Pons (tissue), 1 donor: ENCODE measurements at regions not wholly inside any gene's neighbourhood (a gene's known extent, or its start where the extent isn't known, plus 50 kb on each side); places are given as distances from the start of the nearest gene placed in this dataset.
"Not testable (repeated sequence)": the region's sequence is repeated elsewhere in the genome, so short reads cannot be mapped to it uniquely, and the experiment has no call there.

Experiments used
- DNase-seq: peaks from one replicate; pipeline ENCODE4 v3.0.0-alpha.2; 2016; ENCODE audit warnings: low spot score

DNA sequence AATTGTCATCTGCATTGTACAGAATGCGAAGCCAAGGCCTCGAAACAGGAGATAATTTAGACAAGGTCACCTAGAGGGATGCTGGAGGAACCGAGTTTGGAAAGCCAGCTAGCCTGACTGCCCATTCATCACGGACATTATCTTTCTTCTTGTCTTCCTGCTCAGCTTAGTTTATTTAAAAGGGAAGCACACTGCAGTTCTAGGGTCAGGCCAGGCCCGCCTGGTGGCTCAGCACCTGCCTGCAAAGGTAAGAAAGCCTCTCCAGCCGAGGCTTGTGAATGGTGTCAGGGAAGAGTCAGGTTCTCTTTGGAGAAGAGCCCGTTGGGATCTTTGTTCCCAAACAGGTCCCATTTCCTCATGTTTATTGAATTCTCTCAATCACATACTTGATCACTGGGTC is 246.5 kb downstream of the BLID start:
- no peak for DNase-seq

DNA sequence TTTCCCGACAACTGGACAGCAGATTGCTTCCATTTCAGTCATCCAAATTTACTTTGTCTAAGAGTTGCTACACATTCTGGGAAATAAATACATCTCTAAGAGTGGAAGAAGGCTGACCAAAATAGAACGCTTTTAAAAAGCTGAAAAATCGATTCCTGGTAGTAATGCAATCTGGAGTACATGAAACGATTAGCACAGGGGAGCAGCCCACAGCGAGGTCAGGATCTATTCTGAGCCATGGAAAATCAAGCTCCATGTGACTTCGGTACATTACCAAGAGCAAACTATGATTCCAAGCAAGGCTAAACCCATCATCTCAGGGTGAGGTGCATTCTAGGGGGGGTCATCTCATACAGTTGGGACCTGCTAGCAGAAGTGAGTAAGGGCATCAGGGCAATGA is 249.3 kb downstream of the BLID start:
- no peak for DNase-seq

DNA sequence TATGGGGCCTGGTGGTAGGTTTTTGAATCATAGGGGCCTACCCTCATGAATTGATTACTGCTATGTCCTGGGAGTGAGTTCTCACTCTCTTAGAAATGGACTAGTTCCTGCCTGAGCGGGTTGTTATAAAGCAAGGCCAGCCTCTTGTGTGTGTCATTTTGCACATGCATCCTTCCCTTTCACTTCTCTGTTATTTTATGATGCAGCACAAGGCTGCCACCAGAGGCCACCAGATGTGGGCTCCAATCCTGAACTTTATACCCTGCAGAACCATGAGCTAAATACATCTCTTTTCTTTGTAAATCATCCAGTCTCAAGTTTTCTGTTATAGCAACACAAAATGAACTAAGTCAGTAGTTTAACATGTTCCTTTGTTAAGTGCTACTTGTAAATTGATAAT is 251.4 kb downstream of the BLID start:
- DNase-seq = no peak

DNA sequence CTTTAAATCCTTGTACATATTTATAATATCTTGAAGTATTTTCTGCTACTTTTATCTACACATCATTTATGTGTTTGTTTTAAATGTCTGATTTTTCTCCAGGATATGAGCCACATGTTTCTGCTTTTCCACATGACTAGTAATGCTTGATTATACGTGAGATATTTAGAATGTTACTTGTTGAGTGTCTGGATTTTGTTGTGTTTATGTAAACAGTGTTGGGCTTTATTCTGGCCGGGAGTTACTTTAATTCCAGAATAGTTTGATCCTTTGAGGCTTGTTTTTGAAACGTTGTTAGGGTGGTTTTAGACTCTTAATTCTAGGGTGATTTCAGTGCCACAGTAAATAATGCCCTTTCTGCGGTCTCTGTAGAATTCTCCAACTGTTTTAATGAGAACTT is 252.9 kb downstream of the BLID start:
- no peak for DNase-seq

DNA sequence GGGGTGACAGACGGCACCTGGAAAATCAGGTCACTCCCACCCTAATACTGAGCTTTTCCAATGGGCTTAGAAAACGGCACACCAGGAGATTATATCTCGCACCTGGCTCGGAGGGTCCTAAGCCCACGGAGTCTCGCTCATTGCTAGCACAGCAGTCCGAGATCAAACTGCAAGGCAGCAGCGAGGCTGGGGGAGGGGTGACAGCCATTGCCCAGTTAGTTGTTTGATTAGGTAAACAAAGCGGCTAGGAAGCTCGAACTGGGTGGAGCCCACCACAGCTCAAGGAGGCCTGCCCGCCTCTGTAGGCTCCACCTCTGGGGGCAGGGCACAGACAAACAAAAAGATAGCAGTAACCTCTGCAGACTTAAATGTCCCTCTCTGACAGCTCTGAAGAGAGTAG is 260.9 kb downstream of the BLID start:
- not testable (repeated sequence) for DNase-seq

DNA sequence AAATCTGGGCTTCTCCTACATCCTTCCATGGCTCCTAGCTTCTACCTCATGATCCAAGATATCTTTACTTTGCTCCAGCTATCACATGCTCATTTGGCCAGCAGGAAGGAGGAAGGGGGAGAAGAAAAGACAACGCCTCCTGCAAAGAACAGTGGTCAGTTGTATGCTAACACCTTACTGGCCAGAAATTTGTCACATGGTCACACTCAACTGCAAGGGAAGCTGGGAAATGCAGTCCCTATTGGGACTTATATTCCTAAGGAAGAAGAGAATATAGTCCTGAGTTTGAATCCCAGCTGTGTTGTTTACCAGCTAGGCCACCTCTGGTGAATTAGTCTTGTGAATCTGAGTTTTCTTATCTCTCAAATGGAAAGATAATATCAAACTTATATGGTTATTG is 272.0 kb downstream of the BLID start:
- DNase-seq = no peak

DNA sequence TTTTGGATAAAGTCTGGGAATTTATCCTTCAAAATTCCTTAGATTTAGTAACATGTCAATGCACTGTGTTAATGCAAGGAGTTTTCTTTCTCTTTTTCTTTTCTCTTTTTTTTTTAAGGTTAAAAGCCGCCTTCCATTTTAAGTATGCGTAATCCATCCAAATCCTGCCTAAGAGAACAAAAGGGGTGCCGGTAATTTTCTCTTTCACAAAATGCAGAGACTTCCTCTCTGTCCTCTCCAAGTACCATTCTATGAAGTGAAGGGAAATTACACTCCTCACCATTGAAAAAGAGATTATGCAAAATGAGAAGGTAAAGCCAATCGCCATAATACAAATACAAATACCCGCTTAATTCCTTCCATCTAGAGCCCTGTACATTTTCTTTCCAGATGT is 273.8 kb downstream of the BLID start:
- DNase-seq = no peak

DNA sequence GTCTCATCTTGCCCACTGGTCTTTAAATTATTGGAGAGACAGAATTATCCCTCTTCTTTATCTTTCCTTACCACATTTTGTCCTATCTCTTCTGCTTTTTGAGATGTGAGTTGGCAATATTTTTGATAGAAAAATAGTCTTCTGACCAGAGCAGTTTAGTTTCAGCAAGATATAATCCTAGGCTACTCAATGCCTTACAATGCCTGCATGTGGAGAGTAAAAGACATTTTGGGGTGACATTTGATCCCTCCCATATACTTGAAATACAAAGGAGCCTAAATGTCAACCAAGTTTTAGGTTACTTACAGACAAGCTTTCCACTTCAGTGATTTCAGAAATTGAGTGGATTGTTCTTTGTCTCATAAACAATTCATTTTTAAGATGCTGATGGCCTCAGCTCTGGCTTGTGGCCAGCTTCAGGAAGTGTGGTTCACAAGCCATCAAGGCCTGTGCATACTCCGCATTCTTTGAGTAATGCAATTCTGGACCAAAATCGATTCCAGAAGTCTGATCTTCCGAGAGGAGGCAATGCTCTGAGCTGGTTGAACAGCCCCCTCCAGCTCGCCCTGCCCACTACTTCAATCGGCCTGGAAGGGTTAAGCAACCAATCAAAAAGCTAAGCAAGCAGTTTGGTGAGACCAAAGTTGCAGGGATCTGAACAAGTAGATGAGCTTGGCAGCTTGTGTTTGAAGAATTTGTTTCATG is 274.4 kb downstream of the BLID start:
- DNase-seq = no peak

DNA sequence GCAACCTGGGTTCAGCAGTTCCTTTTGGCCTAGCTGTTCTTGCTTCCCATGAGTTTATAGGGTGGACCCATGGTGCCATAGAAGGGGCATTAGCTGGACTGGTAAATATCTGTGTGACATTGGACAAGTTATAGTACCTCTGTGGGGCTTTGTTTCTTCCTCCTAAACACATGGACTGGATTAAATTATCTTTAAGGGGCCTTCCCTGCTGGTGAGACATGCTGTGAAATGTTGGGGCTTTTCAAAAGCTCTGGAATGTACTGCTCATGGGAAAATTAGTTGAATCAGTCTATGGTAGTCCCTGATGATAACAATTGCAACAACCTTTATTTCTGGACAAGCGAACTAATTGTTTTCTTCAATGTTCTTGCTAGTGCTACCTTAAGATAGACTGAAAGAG is 276.2 kb downstream of the BLID start:
- no peak for DNase-seq

DNA sequence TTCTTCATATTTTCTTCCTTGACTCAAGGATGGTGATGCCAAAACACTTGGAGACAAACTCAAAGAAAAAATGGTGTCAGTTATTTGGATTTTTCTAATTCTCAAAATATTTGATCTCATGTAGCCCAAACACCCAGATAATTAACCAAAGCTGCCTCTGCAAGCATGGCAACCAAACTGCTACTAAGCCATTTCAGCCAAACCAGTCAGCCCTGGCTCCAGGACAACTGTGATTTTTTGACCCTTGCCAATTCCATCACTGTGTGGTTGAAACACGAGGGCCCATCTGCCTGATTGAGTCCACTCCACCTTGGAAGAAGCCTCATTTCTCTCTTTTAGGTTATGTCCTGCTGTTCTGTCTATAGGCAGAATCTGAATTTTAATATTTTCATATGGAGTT is 277.4 kb downstream of the BLID start:
- no peak for DNase-seq

DNA sequence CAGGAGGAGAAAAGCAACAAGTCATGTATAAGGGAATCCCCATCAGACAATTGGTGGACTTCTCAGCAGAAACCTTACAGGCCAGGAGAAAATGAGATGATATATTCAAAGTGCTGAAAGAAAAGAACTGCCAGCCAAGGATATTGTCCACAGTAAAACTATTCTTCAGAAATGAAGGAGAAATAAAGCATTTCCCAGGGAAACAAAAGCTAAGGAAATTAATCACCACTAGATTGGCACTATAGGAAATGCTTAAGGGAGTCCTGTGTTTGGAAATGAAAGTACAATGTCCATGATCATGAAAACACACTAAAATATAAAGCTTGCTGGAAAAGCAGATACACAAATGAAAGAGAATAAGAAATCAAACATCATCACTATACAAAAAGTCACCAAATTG is 282.0 kb downstream of the BLID start:
- DNase-seq = no peak

DNA sequence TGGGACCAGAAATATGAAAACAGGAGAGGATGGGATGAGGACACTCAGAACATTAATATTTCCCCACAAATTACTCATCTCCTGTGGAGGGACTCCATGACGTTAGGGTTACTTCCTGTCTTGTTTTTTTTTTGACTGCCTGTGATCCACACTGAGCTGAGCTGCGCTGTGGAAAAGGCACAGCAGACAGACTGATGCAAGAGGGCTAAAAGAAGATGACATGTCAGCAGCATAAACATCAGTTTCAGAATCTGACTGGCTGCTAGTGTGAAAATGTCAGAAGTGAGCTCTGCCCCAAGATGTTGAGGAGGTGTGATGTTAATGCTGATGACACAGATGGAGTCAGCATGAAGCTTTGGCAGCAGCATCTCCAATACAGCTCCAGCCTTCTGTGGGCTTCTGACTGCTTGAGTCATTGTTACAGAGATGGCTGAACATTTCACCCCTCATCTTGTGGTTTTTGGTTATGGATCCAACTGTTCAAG is 286.8 kb downstream of the BLID start:
- DNase-seq = peak; percentile 17

DNA sequence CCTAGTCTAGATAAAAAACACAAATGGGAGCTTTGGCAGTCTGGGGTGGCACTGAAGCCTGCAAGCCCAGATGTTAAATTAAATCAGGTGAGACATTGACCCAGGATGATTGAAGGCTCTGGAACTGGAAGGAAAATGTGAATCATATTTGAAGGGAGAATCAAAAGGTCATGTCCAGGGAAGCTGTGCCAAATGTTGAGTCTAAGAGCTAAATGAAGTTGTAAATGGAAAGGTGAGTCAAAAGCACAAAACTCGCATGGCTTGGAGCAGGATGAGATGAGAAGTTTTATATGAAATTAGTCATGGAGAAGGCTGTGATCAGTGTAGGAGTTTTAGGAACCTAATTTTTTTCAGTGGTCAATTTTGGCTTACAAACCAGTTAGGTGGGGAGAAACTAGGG is 301.1 kb downstream of the BLID start:
- no peak for DNase-seq

DNA sequence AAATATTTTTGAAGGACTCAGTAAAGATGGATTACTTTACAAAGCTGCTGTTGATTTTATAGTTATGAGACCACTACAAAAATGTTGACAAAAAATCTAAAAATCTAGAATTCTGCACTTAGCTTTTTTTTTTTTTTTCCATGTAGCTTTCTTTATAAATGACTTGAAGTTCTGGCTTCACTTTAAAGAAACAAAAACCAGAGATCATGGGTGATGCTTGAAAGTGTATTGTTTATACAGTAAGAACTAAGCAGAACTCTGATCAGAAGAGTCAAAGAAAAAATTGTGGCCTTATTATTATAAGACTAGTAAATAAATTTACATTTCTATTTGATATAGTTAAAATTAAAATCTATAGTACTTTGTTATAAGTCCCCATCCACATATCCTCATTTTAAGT is 301.7 kb downstream of the BLID start:
- no peak for DNase-seq

DNA sequence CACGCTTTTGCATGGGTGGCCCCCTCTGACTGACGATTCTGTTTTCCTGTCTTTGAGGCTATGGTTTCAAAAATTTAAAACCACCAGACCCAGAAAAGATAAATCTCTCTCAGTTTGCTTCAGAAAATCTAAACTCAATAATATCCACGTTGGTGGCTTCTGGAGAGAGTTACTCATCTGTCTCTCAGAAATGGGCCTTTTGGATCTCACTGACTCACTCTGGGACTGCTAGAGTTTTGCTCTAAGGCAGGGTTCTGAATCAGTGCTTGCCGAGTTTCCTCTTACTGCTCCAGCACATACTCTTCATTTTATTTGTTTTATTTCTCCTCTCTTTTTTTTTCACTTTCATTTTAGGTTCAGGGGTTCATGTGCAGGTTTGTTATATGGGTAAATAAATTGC is 305.7 kb downstream of the BLID start:
- no peak for DNase-seq

DNA sequence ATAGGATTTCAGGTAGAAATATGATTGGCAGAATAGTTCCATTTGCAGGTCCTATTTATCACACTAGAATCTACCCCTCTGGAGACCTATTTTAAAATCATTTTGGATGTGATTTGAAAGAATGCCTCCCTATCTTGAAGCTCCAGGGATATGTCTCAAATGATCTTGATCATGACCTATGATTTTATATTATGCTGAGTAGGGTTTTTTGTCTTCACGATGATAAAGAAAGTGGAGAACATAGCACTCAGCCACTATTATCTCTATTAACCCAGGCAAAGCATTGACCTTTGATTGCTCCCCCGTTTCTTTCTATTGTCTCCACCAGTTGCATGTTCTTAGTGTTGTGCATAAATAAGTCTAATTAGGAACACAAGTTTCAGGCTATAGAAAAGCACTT is 307.9 kb downstream of the BLID start:
- DNase-seq = no peak

DNA sequence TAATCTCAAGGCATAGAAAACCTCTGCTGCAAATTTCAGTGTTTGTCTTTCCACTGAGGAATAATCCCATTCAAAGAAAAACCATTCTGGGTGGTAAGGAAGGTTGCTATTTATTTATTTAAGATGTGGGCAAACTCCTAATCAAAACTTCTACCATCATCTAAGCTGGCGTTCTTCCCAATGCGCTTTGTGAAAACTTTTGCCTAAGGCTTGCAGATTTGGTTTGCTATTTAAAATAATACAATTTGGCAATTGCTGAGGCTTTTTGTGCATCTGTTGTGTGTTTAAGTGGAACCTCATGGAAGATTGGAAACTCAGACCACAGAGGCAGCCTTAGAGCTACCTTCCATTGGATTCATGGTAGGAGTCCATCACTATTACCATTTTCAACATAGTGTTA is 309.0 kb downstream of the BLID start:
- DNase-seq = no peak

DNA sequence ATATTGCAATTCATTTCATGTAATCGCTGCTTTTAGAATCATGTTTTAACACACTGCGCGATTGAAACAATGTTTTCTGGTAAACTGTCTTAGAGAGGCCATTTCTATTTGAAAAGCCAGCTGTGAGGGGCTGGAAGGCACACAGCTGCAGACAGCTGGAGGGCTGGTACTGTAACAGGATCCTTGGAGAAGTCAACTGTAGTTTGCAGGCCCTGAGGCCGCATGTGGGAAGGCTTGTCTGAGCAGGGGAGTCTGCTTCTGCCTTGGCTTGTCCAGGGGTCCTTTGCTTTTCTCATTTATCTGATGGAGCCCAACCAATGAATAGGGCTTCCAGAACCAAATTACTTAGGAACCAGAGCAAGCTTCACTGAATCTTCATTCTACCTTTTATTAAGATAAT is 313.5 kb downstream of the BLID start:
- DNase-seq = no peak

DNA sequence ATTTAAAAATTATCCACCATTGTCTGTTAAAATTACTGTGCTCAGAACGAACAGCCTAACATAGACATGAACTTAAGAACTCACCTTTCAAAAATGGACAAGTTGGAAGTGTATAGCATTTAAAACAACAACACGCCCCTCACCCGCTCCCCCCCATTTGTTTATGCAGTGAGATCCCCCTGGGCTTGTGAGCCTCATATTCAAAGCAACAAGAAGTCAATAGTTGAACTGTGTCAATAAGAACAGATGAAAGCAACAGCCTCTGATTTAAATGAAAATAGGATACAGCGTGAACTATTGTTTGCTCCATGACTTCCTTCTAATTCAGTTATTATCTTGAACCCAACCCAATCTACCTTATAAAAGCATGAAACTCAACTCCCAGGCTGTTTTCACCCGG is 314.2 kb downstream of the BLID start:
- DNase-seq = no peak

DNA sequence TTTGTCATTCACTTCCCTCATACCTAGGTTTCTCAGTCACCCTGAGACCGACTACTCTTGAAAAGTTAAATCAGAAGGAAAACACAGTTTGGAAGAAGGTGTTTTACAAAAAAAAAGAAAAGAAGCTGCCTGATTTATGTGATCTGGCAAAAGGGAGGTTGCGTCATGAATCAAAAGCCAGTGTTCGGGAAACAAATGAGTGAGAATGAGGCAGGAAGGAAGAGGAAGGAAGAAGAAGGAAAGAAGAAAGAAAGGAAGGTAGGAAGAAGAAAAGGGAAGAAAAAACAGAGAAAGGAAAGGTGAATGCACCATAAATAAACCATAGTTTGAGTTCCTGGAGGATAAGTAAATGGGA is 314.6 kb downstream of the BLID start:
- no peak for DNase-seq

DNA sequence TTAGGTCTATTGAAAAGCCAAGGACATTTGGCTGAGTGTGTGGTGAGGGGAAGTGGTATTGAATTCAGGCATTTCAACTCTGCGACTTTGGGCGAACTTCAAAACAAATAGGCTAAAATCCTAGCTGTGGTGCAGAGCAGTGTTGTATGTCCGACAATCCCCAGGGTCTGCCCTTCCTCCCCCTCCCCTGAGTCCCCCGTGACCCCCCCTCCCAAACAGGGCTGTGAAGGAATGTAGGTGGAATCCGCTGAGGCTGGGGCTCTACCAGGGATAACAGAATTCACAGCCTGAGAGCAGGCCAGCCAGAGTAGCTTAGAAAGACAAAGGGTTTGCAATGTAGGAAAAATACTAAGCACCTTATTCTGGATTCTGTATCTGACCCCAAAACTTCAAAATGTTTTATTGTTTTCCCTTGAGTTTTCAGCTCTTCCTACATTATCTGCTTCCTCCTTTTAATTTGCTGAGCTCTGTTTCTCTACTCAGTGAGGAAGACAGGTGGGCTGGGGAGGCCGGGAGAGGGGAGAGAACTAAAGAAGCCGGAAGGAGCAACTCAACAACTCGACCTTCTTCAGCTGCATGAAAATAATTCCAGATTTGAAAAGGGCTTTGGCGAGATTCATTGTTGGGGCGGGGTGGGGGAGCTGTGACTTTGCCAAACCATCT is 315.2 kb downstream of the BLID start:
- peak; percentile 37 for DNase-seq

DNA sequence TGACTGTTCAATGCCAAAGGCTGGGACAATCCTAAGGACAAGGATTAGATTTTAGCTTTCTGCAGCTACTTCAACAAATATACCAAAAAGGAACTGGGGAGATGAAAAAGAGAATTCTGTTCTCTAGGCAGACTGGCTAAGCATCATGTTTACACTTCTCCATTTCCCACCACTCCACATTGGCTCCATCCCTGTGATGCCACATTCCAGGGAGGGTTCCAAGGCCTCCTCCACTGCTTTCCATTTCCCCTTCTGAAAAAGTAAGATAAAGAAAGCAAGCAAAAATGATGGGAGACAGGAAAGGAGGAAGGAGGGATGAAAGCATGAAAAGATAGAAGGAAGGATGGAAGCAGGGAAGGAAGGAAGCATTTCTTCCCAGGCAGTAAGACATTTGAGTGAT is 315.8 kb downstream of the BLID start:
- DNase-seq = no peak

DNA sequence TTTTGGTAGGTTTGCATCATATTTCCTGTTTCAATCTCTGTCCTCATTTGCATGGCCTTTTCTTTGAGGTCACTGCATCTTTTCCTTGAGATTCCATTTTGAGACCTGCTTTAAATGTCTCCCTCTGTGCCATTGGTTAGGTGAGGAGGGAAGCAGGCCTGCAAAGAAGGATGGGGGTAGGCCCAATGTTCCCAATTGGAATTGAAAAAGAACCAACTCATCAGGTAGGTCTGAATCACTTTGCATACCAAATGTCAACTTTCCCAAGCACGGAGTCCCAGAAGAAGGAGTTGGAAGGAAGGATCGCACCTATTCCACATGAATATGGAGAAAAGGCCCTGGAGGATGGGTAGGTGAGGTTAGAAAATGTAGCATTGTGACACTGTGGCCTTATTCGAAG is 318.5 kb downstream of the BLID start:
- no peak for DNase-seq

DNA sequence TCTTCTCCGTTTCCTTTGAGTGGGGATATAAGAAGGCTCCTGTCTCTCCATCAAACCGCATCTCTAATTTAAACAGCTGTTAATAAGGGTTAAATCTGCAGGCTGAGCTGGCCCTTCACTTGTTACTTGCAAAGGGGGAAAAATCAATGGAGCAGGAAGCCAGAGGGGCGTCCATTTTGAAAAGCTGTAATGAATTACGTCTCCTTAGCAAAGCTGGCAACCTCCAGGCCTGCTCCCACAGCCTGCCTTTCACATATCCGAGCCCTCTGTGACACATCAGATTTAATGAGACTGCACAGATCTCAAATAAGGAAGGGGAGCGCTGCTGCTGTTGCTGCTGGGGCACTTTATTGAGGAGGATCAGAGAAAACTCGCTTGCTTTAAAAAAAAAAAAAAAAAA is 320.8 kb downstream of the BLID start:
- DNase-seq = peak; percentile 13
